LoVo (cell line): ENCODE measurements at regions not wholly inside any gene's neighbourhood (a gene's known extent, or its start where the extent isn't known, plus 50 kb on each side); places are given as distances from the start of the nearest gene placed in this dataset.

Source experiments
- DNase-seq: peaks from one replicate; pipeline ENCODE4 v3.0.0-alpha.2; 2016; ENCODE audit warnings: low spot score

GRCh38 chr21:25149022-25149421 is 458.3 kb downstream of the MRPL39 start:
- DNase-seq = no peak

- DNase-seq = no peak
Measured at GRCh38 chr21:25139414-25139813, 467.9 kb downstream of the MRPL39 start.

GRCh38 chr21:25133939-25134338 is 473.3 kb downstream of the MRPL39 start:
- no peak for DNase-seq

DNA sequence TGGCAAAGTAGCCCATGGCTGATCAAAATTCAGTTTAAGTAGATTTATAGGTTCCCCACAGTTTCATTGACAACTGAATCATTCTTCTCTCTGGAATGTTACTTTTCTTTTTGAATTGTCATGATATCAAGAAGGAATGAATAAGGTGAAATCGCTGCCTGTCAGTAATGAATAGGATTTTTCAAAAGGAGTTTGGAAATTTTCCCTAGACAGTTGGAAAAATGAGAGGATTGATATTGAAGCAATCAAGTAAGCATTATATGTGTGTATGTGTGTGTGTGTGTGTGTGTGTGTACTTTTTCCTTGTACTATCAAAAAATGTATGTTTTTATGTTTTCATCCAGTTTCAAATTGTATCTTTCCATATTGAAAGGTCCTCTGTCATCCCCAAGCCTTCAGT is 479.5 kb downstream of the MRPL39 start:
- DNase-seq = no peak

DNA sequence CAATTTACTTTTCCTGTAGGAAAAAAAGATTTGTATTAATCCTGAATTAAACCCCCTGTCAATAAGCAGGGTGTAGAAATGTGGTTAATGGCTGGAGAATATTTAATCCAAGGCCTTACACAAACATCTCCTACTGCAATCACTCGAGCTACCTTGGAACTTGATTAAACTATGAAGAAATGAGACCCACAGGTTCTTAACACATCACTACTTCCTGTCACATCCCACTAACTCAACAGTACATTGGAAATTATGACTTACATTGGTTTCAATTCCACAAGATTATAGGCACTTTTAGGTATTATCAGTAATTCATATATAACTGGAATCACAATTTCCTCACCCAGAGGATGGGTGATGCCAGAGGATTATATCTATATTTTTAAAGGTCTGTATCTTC is 480.3 kb downstream of the MRPL39 start:
- DNase-seq = no peak

GRCh38 chr21:25126564-25126963 is 480.7 kb downstream of the MRPL39 start:
- DNase-seq = no peak

GRCh38 chr21:25118648-25119047 is 488.6 kb downstream of the MRPL39 start:
- DNase-seq = no peak

GRCh38 chr21:25115021-25115420 is 492.3 kb downstream of the MRPL39 start:
- no peak for DNase-seq

DNA sequence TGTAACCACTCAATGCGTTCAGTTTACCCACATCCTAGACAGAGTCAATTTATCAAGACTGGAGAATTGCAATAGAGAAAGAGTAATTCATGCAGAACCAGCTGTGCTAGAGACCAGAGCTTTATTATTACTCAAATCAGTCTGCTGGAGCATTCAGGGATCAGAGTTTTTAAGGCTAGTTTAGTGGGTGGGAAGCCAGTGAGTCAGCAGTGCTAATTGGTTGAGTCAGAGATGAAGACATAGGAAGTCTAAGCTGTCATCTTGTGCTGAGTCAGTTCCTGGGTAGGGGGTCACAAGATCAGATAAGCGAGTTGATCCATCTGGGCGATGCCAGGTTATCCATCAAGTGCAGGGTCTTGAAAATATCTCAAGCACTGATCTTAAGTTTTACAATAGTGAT is 499.6 kb downstream of the MRPL39 start:
- no peak for DNase-seq

GRCh38 chr21:25103500-25104207 is 503.6 kb downstream of the MRPL39 start:
- DNase-seq = no peak

DNA sequence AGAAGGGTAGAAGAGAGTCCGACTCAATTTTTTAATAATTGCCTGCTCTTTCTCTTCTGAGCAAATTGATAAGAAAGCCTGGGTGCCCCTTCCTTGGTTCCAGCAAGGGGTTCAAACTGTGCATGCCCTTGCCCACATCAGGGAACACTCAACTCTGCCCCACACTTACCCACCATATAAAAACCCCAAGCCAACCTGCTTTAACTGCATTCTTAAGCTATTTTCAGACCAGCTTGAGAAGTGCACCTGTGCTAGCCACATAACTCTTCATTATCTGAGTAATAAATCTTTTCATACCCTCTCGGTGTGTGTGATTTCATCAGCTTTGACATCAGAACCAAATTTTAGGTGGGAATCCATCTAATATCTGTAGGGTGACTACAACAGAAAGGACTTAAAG is 509.6 kb downstream of the MRPL39 start:
- DNase-seq = no peak

- no peak for DNase-seq
Measured at GRCh38 chr21:25094695-25095094, 512.6 kb downstream of the MRPL39 start.

- DNase-seq = no peak
Measured at GRCh38 chr21:25092441-25093011, 514.8 kb downstream of the MRPL39 start.

GRCh38 chr21:25081096-25081495 is 526.2 kb downstream of the MRPL39 start:
- no peak for DNase-seq

DNA sequence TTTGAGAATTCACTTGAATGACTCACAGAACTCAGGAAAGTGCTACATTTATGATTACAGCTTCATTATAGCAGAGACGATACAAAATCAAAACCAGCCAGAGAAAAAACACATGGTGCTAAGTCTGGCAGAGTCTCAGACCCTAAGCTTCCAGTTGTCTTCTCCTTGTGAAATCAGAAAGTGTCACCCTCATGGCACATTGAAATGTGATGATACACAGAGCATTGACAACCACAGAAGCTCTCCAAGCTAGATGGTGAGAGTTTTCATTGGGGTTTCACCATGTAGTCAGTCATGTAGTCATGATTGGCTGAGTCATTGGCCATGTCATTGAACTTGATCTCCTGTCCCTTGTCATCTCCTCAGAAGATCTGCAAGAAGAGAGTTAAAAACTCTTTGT is 526.6 kb downstream of the MRPL39 start:
- no peak for DNase-seq

GRCh38 chr21:25080141-25080540 is 527.1 kb downstream of the MRPL39 start:
- DNase-seq = no peak

- no peak for DNase-seq
Measured at GRCh38 chr21:25079053-25079452, 528.2 kb downstream of the MRPL39 start.

GRCh38 chr21:25062061-25062460 is 545.2 kb downstream of the MRPL39 start:
- DNase-seq = no peak

GRCh38 chr21:25054689-25055088 is 552.6 kb downstream of the MRPL39 start:
- DNase-seq = no peak

DNA sequence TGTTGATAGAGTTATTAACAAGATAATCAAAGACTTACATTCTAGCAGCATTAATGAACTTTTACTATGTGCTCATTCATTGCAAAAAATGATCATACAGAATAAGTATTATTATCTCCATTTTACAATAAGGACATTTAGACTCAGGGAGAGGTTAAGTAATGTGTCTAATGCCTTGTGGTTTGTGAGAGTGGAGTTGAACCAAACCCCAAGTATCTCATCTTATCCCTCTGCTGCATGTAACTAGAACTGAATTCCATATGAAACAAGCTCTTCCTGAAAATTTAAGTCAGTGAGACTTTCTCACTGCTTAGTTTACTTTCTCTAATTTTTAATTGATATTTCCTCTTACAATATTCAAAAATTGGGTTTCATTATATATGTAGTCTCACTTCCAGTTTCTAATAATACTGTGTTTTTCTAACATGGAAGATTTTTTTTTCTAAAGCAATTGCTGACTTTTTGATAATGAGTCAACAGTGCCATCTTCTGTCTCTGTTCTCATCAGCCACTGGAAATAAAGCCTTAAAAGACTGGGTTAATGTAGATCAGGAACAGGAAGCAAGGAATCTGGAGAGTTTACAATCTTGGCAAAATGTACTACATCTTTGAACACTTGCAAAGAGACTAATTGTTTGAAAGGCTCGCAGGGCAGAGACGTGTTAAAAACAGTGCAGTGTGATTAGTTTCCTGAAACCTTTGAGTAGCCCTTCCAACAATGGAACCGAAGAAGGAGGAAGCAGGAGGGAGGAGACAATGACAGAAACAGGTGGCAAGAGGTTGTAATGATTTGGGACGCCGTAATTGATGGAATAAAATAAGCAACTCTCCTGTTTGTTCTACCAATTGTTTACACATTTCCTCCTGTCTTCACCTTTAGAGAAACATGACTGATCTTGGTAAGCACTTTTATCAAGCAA is 567.6 kb downstream of the MRPL39 start:
- no peak for DNase-seq

DNA sequence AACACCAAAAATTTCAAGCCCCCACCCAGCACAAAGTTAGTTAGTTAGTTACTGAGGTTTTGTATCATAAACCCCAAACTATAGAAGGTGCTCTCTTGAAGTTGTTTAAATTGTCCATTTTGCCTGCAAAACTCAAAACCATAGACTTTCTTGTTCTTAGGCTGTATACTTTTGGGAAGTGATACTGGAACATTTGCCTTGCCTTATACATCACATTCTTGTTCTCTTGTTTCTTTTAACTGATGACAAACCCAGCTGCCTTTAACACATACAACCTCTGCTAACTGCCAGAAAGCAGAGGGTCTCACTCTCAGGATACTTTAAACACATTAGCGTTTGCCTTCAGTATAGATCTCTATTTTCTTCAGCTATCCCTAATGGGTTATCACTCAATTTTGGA is 570.5 kb downstream of the MRPL39 start:
- no peak for DNase-seq

- no peak for DNase-seq
Measured at GRCh38 chr21:25031750-25032149, 575.5 kb downstream of the MRPL39 start.

DNA sequence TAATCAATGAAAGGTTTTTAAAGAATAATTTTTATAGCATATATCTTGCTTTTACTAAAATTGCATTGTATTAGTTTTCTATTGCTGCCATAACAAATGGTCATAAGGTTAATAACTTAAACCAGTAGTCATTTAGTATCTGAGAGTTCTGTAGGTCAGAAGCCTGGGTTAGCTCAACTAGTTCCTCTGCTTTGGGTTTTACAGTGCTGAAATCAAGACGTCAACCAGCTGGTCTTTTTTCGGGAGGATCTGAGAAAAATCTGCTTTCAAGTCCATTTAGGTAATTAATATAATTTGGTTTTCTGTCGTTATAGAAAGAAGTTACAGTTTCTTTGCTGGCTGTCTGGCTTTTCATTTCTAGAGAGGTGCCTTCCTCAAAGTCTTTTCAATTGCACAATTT is 577.7 kb downstream of the MRPL39 start:
- DNase-seq = no peak
